ENCODE measurements at regions not wholly inside any gene's neighbourhood (a gene's known extent, or its start where the extent isn't known, plus 50 kb on each side); places are given as distances from the start of the nearest gene placed in this dataset.

DNA sequence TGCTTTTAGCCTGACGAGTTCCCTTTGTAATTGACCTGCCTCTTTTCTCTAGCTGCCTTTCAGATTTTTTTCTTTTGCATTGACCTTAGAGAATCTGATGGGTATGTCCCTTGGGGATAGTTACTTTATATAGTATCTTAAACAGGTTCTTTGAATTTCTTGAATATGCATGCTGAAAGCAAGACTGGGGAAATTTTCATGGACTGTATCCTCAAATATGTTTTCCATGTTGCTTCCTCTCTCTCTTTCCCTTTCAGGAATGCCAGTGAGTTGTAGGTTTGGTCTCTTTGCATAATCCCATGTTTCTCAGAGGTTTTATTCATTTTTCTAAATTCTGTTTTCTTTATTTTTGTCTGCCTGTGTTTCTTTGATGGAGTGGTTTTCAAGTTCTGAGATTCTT, 81.8 kb upstream of the CPNE4 start:
- H3K9me3 ChIP-seq (ENCODE audit: low read length), result no peaks in the 10 kb centered on the region
- H3K27me3 ChIP-seq (ENCODE audit: insufficient read depth, low read depth, low read length), result no peaks in the 10 kb centered on the region
- no peaks in the 10 kb centered on the region for H3K36me3 ChIP-seq (ENCODE audit: insufficient read depth, low read length)
- no peak overlapping the region for H3K4me2 ChIP-seq (ENCODE audit: low read length)
- no peaks in the 10 kb centered on the region for H3K9me2 ChIP-seq (ENCODE audit: insufficient read depth, low read length)
- H3K9ac ChIP-seq (ENCODE audit: low read length), result no peak overlapping the region
- no peaks in the 10 kb centered on the region for H3K79me2 ChIP-seq (replicated peaks; ENCODE audit: insufficient read depth, low read length)
- no peaks in the 10 kb centered on the region for H3F3A ChIP-seq (ENCODE audit: insufficient read depth, low read length, poor library complexity, severe bottlenecking)
- no peak overlapping the region for H2AFZ ChIP-seq (ENCODE audit: low read depth, low read length)
- no peak overlapping the region for H3K27ac ChIP-seq (ENCODE audit: low read length)
- no peaks in the 10 kb centered on the region for H4K20me1 ChIP-seq (ENCODE audit: insufficient read depth)
- no peak overlapping the region for H3K4me3 ChIP-seq (ENCODE audit: low read length)
- TF ChIP-seq MXI1 (conservative IDR thresholded peaks at IDR 0.05; ENCODE audit: poor library complexity, severe bottlenecking) (no peak), TAF1 (IDR thresholded peaks at IDR 0.05; ENCODE audit: low read depth) (no peak)

DNA sequence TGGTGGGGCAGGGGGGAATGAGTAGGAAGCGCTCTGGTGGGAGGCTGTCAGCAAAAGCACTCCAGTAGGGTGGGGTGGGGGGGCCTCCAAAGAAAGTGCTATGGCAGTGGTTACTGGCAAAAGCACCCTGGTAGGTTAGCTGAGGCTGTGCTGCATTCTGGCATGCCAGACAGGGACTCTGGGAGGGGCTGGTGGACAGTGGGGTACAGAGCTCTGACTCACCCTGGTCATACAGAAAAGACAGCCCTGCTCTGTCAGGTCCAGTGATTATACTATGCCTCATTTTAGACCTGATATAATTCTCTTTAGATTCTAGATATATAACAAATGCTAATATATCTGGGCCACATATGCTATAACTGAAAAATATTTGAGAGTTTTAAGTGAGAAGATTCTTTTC, 82.8 kb upstream of the CPNE4 start:
- no peak overlapping the region for H3K9ac ChIP-seq (ENCODE audit: low read length)
- TF ChIP-seq POLR2AphosphoS5 (IDR thresholded peaks at IDR 0.05) (no peak), SMC3 (conservative IDR thresholded peaks at IDR 0.05; ENCODE audit: poor library complexity) (no peak)
- TF ChIP-seq, protein P1, sequence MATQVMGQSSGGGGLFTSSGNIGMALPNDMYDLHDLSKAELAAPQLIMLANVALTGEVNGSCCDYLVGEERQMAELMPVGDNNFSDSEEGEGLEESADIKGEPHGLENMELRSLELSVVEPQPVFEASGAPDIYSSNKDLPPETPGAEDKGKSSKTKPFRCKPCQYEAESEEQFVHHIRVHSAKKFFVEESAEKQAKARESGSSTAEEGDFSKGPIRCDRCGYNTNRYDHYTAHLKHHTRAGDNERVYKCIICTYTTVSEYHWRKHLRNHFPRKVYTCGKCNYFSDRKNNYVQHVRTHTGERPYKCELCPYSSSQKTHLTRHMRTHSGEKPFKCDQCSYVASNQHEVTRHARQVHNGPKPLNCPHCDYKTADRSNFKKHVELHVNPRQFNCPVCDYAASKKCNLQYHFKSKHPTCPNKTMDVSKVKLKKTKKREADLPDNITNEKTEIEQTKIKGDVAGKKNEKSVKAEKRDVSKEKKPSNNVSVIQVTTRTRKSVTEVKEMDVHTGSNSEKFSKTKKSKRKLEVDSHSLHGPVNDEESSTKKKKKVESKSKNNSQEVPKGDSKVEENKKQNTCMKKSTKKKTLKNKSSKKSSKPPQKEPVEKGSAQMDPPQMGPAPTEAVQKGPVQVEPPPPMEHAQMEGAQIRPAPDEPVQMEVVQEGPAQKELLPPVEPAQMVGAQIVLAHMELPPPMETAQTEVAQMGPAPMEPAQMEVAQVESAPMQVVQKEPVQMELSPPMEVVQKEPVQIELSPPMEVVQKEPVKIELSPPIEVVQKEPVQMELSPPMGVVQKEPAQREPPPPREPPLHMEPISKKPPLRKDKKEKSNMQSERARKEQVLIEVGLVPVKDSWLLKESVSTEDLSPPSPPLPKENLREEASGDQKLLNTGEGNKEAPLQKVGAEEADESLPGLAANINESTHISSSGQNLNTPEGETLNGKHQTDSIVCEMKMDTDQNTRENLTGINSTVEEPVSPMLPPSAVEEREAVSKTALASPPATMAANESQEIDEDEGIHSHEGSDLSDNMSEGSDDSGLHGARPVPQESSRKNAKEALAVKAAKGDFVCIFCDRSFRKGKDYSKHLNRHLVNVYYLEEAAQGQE (IDR thresholded peaks at IDR 0.05; ENCODE audit: borderline replicate concordance), result no peak
- TF ChIP-seq, protein P2, sequence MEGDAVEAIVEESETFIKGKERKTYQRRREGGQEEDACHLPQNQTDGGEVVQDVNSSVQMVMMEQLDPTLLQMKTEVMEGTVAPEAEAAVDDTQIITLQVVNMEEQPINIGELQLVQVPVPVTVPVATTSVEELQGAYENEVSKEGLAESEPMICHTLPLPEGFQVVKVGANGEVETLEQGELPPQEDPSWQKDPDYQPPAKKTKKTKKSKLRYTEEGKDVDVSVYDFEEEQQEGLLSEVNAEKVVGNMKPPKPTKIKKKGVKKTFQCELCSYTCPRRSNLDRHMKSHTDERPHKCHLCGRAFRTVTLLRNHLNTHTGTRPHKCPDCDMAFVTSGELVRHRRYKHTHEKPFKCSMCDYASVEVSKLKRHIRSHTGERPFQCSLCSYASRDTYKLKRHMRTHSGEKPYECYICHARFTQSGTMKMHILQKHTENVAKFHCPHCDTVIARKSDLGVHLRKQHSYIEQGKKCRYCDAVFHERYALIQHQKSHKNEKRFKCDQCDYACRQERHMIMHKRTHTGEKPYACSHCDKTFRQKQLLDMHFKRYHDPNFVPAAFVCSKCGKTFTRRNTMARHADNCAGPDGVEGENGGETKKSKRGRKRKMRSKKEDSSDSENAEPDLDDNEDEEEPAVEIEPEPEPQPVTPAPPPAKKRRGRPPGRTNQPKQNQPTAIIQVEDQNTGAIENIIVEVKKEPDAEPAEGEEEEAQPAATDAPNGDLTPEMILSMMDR (IDR thresholded peaks at IDR 0.05; ENCODE audit: poor library complexity, severe bottlenecking), result no peak
- H3F3A ChIP-seq (ENCODE audit: insufficient read depth, low read length, poor library complexity, severe bottlenecking), result no peaks in the 10 kb centered on the region
- H3K36me3 ChIP-seq (ENCODE audit: insufficient read depth, low read length), result no peaks in the 10 kb centered on the region
- H3K79me2 ChIP-seq (replicated peaks; ENCODE audit: insufficient read depth, low read length), result no peaks in the 10 kb centered on the region
- no peak overlapping the region for H2AFZ ChIP-seq (ENCODE audit: low read depth, low read length)
- no peak overlapping the region for H3K4me3 ChIP-seq (ENCODE audit: low read length)
- H3K27me3 ChIP-seq (ENCODE audit: insufficient read depth, low read depth, low read length), result no peaks in the 10 kb centered on the region
- no peaks in the 10 kb centered on the region for H4K20me1 ChIP-seq (ENCODE audit: insufficient read depth)
- no peak overlapping the region for H3K4me2 ChIP-seq (ENCODE audit: low read length)
- H3K9me3 ChIP-seq (ENCODE audit: low read length), result no peaks in the 10 kb centered on the region
- no peaks in the 10 kb centered on the region for H3K9me2 ChIP-seq (ENCODE audit: insufficient read depth, low read length)
- H3K27ac ChIP-seq (ENCODE audit: low read length), result no peak overlapping the region

DNA sequence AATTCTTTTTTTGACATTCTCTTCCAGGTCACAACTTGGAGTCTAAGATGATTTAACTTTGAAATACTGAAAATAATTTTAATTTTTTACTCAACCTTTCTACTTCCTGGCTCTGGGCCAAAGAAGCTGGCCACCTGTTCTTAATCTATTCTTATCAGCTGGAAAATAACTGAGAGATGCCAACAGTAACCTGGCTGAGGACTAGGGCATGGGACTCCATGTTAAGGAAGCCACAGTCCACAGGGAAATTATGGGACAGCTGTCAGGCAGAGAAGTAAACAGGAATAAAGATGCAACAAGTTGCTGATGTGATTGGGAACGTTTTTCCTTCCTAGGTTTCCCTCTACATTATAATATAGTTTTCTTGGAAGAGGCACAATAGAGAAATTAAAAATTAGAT, 84.7 kb upstream of the CPNE4 start:
- TF ChIP-seq MXI1 (conservative IDR thresholded peaks at IDR 0.05; ENCODE audit: poor library complexity, severe bottlenecking) (no peak), EZH2 (IDR thresholded peaks at IDR 0.05; ENCODE audit: borderline replicate concordance, insufficient read depth, low read length, poor library complexity, severe bottlenecking) (no peak), RAD21 (conservative IDR thresholded peaks at IDR 0.05) (no peak), TAF1 (IDR thresholded peaks at IDR 0.05; ENCODE audit: low read depth) (no peak), EP300 (conservative IDR thresholded peaks at IDR 0.05; ENCODE audit: poor library complexity, severe bottlenecking) (no peak), SMC3 (conservative IDR thresholded peaks at IDR 0.05; ENCODE audit: poor library complexity) (no peak), POLR2AphosphoS5 (IDR thresholded peaks at IDR 0.05) (no peak)
- TF ChIP-seq, protein P1 (IDR thresholded peaks at IDR 0.05; ENCODE audit: borderline replicate concordance), result no peak
- TF ChIP-seq, protein P2 (IDR thresholded peaks at IDR 0.05; ENCODE audit: poor library complexity, severe bottlenecking), result no peak
- H3K9ac ChIP-seq (ENCODE audit: low read length), result no peak overlapping the region
- no peak overlapping the region for H3K4me3 ChIP-seq (ENCODE audit: low read length)

More for the DNA sequence above, 84.7 kb upstream of the CPNE4 start:
- no peaks in the 10 kb centered on the region for H3K9me2 ChIP-seq (ENCODE audit: insufficient read depth, low read length)
- no peak overlapping the region for H3K4me2 ChIP-seq (ENCODE audit: low read length)
- H4K20me1 ChIP-seq (ENCODE audit: insufficient read depth), result no peaks in the 10 kb centered on the region
- no peaks in the 10 kb centered on the region for H3K79me2 ChIP-seq (replicated peaks; ENCODE audit: insufficient read depth, low read length)
- H3K36me3 ChIP-seq (ENCODE audit: insufficient read depth, low read length), result no peaks in the 10 kb centered on the region
- H3K27me3 ChIP-seq (ENCODE audit: insufficient read depth, low read depth, low read length), result no peaks in the 10 kb centered on the region
- H2AFZ ChIP-seq (ENCODE audit: low read depth, low read length), result no peak overlapping the region
- H3K9me3 ChIP-seq (ENCODE audit: low read length), result no peaks in the 10 kb centered on the region
- no peak overlapping the region for H3K27ac ChIP-seq (ENCODE audit: low read length)
- H3F3A ChIP-seq (ENCODE audit: insufficient read depth, low read length, poor library complexity, severe bottlenecking), result no peaks in the 10 kb centered on the region

Data from neural cell (in vitro differentiated cells).